HG02759 (cell line): ENCODE measurements at regions not wholly inside any gene's neighbourhood (a gene's known extent, or its start where the extent isn't known, plus 50 kb on each side); places are given as distances from the start of the nearest gene placed in this dataset.
"Not testable (repeated sequence)": the region's sequence is repeated elsewhere in the genome, so short reads cannot be mapped to it uniquely, and the experiment has no call there.

ENCODE experiments used
- ATAC-seq: cut with Tn5 transposase; IDR thresholded peaks from one replicate; pipeline ENCODE4 v1.9.1; 2021; ENCODE audit warnings: mild to moderate bottlenecking, moderate library complexity; ENCODE audit not compliant: unreplicated experiment

DNA sequence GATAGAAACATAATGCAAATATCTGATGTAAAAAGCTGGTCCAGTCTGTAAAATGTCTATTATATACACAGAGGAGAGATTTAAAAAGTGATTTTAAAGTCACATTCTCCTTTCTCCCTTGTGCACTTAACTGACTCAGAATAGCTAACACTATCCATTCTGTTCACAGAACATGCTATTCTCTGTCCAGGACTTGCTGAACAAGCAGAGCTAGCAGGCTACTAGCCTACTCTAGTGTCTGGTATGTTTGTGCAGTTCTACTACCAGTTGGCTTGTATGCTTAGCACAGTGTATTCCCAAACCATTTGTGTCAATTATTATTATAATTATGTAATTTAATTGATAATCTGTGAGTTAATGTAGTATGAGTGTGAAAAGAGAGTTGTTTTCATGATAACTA is 161.7 kb upstream of the NUDT12 start:
- ATAC-seq: no peak

DNA sequence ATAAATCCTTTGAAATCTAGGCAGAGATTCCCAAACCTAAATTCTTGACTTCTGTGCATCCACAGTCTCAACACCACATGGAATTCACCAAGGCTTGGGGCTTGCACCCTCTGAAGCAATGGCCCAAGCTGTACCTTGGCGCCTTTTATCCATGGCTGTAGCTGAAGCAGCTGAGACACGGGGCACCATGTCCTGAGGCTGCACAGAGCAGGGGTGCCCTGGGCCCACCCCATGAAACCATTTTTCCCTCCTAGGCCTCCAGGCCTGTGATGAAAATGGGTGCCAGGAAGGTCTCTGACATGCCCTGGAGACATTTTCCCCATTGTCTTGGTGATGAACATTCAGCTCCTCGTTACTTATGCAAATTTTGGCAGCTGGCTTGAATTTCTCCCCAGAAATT is 158.6 kb upstream of the NUDT12 start:
- no peak for ATAC-seq

DNA sequence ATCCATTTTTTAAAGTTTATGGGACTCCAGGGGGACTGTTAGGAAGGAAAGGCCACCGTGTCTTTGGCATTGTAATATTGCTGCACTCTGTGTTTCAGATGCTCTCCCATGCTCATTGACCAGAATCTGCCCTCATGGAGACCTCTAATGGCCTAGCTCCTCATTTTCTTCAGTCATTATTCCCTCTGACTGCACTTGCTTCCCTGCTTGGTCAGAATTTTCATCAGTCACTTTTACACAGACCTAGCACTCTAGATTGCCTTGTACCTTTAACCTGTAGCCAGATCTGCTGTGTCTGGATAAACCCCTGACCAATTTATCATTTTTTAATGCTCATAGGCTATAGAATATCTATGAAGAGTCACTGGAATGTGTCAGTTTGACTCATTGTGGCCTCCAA is 155.5 kb upstream of the NUDT12 start:
- ATAC-seq: no peak

DNA sequence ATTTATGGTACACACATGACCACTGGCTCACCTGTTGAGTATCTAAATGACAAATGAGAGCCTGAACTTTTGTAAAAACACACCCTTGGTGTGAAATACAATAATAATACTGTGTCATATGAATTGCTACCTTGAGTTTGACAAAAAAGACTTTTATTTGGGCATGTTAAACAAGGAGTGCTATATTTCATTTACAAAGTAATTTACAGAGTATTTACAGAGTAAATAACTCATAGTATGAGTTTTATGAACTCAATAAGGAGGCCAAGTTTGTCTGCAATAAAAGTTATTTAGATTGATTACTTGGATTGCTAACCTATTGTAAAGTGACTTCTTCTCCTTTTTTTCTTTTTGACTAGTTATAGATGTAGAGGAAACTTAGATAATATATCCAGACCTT is 146.0 kb upstream of the NUDT12 start:
- ATAC-seq: no peak

DNA sequence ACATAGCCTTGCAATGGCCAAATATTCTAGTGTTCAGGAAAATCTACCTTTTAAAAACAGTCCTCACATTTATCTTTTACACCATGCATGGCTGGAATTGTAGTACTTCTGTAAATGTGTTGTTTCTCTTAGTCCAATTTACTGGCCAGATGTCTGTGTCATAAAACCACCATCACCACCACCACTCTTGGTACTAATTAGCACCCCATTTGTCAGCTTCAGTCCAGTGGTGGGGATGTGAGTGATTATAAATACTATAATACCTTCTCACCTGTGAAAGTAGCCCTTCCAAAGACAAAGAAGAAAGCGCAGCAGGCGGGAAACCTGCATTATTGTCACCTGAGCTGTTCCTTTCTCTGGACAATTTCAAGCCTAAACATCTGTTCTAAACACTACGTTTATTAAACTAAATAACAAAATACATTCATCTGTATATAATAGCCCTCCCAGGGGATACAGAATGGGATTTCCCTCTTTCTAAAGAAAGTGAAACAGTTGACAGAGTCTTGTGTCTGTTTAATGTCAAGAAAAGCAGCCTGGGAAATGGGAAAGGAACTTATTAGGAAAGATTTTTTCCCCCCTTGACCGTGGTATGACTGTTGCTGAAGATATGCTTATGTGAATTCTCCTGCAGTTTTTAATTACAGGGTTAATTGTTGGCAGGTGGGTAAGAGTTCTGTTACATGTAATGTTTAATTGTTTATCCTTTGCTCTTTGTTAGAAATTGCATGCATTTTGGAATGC is 144.5 kb upstream of the NUDT12 start:
- no peak for ATAC-seq

DNA sequence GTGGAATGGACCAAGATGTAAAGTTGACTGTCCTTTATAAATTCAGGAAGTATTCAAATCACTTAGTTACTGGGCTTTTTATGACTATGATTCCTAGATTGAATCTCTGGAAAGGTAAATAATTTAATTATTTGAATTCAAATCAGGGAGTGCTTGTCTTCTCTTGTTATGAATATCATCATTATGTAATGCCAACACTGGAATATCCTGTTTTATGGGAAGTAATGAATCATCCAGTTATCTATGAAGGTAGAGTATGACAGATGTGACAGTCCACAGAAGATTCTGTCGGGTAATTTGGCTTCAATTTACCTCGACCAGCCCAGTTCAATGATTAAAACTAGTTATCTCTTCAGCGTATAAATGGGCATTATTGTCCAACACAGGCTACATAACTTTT is 141.0 kb upstream of the NUDT12 start:
- no peak for ATAC-seq

DNA sequence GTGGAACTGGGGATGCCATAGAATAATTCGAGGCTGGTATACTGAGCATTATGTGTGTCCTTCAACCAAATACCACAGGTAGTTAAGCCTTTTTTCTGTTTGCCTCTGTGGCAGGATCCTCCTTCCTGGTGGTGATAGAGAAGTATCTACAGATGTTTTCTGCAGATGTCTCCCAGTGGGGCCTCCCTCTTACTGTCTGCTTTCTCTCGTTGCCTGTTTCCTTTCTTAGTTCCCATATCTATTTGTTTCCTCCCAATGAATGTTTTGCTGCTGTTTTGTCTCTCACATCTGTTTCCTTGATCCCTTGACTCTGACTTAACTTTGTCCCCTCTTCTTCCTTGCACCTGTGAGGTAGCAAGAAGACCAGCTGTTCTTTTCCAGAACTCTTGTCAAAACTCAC is 130.9 kb upstream of the NUDT12 start:
- ATAC-seq: no peak

DNA sequence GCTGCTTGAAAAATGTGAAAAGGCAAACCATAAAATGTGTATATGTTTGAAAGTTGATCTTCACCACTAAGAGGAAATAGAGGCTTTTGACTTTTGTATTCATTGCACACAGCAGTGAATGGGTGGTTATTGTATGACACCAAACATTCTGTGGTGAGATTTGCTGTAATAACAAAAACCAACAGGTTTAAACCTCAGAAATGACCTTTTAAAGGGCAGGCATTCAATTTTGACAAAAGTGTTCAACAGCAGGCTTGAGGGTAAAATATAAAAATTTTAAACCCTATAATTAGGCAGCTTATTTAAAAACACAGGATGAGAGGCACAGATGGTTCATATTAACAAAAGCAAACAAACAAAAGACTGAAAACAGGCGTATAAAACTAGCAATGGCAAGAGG is 128.1 kb upstream of the NUDT12 start:
- no peak for ATAC-seq

DNA sequence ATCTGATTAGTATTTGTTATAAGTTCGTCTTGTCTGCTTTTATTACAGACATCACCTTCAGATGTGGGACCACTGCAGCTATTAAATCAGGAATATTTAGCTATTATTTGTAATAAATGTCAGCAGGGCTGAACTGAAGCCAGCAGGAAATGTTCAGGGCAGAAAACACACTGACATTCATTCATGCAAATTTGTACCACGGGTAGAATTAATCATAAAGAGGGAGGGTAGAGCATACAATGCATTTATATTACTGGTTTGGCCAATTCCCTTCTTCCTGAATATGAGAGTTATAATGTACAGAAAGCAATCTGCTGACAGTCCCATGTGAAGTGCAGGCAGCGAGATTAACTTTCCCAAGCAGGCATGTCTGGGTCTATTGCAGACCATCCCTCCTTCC is 117.3 kb upstream of the NUDT12 start:
- ATAC-seq: no peak

DNA sequence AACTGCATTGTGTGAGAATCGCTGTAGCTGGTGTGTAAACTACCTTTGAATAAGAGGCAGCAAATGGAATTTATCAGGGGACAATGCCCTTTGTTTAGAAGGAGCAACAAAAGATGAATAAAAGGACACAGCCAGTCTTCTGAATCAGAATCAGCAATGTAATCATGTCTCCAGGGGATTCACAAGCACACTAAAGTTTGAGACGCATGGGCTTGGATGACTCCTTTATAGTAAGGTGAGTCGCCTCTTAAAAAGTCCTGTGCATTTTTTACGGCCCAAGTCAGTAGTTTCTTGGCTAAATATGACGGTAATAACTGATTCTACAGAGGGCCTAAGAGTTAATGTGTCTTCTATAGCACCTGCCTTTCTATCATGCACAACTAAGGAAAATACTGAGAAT is 113.6 kb upstream of the NUDT12 start:
- not testable (repeated sequence) for ATAC-seq

DNA sequence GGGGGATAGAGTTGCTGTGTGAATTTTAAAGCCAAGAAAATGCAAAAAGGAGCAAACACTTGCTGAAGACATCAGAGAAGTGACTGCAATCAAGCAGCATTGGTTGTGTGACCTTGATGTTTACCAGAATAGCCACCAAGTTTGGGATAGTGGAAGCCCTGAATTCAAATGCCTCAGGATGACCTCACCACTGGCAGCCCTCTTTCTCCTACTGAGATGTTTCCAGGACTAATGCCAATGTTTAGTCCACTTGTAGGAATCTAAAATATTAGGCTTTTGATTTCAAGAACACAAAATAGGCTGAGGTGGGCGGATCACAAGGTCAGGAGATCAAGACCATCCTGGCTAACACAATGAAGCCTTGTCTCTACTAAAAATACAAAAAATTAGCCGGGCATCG is 112.2 kb upstream of the NUDT12 start:
- ATAC-seq: no peak

DNA sequence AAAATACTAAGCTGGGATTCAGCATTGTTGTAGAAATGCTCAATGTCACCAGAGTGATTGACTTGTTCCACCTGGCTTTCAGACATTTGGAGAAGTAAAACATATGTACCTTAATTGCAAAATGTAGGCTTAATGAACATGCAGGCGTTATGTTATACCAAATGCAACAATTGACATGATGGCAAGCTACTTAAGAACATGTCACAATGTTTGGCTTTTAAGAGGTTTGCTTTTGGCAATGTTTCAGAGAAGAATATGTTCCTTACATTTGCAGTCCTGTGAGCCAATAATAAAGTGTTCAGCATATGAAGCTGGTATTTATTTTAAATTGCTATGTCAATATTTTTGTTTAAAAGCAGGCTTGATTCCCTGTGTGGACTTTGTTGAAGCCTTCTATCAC is 111.7 kb upstream of the NUDT12 start:
- no peak for ATAC-seq

DNA sequence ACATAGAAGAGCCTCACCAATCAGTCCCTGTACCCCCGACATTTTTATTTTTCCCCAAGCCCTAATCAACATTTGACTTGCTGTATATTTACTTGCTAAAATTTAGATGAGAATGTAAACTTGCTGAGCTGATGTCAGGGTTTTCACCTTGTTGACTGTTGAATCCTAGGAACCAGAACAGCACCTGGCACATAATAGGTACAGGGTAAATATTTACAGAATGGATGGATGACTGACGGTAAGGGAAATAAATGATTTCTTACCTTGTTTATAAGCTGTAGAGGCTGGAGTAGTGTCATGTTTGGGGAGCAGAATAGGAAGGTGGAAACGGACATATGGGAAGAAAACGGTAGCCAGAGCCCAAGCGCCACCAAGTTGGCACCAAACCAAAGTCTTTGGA is 107.0 kb upstream of the NUDT12 start:
- ATAC-seq: no peak

DNA sequence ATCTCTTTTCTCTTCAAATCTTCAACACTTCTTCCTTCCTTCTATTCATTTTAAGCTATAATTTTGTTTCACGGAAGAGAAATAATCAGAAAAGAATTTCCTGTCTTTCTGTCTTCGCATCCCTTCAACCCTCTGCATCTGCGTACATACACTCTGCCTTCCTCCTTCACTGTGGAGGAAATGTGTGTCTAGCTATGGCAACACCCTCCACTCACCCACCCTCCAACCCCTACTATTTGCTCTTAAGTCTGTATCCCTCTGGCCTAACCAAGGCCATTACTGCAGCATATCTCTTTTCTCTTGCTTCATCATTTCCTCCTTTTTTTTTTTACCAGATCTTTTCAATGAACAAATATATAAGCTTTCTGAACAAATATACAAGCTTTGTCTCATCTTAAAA is 105.7 kb upstream of the NUDT12 start:
- ATAC-seq: no peak

DNA sequence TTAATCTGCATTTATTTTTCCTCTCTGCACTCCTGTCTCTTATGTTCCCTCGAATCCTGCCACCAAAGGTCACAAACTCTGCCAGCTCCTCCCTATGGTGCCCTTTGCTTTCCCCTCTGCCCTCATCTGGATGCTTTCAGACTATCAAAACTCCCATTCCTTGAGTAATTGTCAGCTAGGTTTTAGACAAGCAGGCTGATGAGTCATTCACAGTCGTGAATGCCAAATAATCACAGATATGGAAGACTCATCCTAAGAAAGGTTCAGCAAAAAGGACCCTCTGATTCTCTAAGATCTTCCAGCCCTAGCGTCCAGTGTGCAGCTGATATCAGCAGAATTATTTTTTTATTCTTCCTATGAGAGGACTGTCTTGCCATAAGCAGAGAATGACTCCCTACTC is 104.5 kb upstream of the NUDT12 start:
- ATAC-seq: no peak

DNA sequence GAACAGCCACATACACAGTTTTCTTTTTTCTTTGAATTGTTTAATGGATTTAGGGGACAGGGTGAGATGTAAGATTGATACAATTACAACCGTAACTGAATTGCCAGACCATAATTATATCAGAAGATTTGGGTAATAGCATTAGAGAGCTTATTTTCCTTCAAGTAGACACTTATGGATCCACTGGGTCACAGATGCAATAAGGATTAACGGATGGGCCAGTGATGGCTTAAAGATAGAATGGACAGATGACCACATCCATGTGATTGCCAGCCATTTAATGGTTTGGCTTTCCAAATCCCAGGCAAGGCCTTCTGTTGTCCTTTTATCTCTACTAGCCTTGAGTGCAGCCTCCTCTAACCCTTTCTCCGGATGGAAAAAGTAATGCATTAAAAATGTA is 94.7 kb upstream of the NUDT12 start:
- ATAC-seq: no peak

DNA sequence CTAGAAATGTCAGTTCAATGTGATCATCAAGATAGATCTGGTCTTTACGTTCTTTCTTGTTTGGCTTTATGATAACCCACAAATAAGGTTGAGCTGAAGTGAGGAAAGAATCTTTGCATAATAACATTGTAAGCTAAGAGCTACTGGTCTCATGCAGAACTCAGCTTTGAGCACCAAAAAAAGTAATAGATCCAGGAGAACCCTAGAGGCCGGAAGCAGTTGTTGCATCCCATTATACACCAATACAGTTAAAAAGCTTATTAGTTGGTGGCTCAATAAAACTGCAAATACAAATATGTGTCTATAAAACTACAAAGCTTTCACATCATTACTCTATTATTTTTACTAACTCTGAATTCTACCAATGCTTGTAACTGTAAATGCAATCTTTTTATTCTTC is 85.5 kb upstream of the NUDT12 start:
- no peak for ATAC-seq

DNA sequence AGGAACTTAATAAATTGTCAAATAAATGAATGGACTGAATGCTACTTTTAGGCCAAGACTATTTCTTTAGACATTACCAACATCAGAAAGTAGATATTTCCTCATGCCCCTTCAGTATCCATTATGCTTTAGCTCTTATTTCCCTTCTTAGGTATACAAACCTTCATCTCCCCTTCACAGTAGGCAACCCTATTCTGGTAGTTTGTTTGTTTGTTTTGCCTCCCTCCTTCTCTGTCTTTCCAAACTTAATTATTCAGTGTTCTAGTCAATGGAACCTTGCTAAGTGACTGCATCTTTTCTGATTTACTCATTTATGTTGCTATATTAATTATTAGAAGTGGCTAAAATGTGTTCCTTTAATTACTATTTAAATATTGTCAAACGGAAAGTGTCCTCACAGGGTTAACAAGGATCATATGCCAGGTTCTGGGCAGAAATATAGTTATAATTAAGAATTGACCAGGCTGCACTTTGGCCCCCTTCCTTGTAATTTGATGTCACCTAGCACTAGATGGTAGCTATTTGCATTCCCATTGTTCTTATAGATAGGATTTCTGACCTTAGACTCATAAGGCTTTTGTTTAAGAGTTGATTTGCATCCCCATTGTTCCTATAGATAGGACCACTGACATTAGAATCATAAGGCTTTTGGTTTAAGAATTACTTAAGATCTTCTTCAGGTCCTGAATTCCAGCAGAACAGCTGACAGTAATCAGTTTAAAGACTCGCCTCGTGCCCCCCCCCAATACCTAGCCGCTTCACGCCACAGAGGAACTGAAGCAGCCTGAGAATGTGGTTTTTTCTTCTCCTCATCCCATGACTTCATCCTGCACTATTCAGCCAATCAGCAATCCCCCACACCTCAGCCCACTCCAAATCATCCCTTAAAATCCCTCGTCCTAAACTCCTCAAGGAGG is 84.4 kb upstream of the NUDT12 start:
- ATAC-seq: no peak

DNA sequence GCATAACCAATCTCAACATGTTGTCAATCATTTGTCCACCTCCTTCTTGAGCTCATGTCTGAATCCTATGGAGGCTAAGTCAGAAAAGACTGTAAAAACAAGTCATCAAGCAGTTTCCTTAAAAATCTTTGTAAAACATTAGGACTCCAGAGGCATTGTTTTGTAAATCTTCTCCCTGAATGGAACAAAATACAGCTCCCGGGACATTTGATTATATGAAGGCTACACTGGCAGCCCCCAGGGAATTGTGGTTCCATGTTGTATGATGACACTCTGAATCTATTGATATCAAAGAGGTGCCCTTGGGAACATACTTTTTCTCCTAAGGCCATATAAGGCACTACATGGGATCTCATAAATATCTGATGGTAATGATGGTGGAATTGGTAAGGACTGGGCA is 83.2 kb upstream of the NUDT12 start:
- ATAC-seq: no peak

DNA sequence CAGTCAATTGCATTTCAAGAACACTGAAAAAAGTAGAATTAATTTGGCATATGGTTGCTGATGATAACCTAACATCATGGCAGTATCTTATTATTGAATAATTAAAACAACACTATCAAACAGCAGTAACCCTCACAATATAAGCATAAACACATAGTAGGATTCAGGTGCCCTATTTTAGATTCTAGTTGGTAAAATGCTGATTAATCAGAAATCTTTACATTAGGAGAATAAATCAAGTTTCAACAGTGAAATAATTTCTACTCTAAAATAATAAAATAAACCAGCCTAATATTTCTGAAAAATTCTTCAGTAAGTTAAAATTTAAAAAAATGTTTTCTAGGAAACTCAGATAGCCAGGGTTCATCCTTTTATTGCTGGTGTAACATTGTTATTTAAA is 76.4 kb upstream of the NUDT12 start:
- no peak for ATAC-seq

DNA sequence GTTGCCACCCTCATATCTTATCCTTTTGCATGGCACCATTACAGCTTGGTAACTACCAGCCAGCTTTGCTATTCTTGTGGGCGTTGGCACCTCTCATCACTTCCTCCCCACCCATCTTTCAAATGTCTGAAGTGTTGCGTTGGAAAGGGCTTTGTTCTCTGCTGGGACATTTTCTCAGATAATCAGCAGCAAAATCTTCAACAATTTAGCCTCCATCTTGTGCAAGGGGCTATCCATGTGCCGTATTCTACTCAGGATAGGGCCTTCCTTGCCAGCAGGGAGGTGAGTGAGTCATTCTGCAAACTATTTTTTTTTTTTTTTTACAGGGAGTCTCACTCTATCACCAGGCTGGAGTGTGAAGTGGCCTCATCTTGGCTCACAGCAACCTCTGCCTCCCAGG is 62.1 kb upstream of the NUDT12 start:
- ATAC-seq: no peak

DNA sequence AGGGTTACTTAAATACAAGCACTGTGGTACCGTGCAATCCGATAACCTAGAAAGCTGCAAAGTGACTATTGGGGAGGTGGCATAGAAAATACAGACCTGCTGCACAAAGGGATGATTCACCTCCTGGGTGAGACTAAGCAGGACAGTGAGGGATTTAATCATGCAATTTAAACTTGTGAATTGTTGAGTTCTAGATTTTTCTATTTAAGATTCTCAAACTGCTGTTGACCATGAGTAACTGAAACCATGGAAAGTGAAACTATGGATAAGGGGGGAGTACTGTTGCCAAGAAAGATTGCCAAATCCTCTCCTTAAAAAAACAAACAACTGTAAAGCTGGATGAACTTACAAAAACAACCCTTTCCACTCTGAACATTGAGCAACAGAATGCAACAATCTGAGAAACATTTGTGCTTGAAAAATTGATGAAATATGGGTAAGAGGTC is 61.5 kb upstream of the NUDT12 start:
- ATAC-seq: no peak
